H9 (cell line): ENCODE measurements at regions not wholly inside any gene's neighbourhood (a gene's known extent, or its start where the extent isn't known, plus 50 kb on each side); places are given as distances from the start of the nearest gene placed in this dataset.

Experiments used
- DNase-seq: peaks from one replicate; pipeline ENCODE4 v3.0.0-alpha.2; 2017
- H2AFZ ChIP-seq: one replicate; pipeline ENCODE4 v1.6.1; 2013; ENCODE audit warnings: mild to moderate bottlenecking, low read length, control low read depth, moderate library complexity
- H2AK5ac ChIP-seq: 2 replicates; pipeline ENCODE4 v1.6.1; 2013; ENCODE audit warnings: low read length, control low read depth, mixed read lengths; ENCODE audit not compliant: insufficient read length
- H2BK120ac ChIP-seq: one replicate; pipeline ENCODE4 v1.6.1; 2013; ENCODE audit warnings: low read depth, mild to moderate bottlenecking, low read length, control low read depth, inconsistent platforms; ENCODE audit not compliant: poor library complexity, severe bottlenecking
- H2BK12ac ChIP-seq: 2 replicates; pipeline ENCODE4 v1.6.1; 2013; ENCODE audit warnings: low read length, control low read depth, mixed read lengths, low read depth; ENCODE audit not compliant: insufficient read length
- H2BK15ac ChIP-seq: 2 replicates; pipeline ENCODE4 v1.6.1; 2013; ENCODE audit warnings: low read depth, low read length, control low read depth
- H2BK20ac ChIP-seq: one replicate; pipeline ENCODE4 v1.6.1; 2013; ENCODE audit warnings: low read depth, mild to moderate bottlenecking, low read length, control low read depth, inconsistent platforms; ENCODE audit not compliant: poor library complexity, severe bottlenecking
- H2BK5ac ChIP-seq: 2 replicates; pipeline ENCODE4 v1.6.1; 2013; ENCODE audit warnings: low read length, control low read depth, mixed read lengths; ENCODE audit not compliant: insufficient read length
- H3K14ac ChIP-seq: 2 replicates; pipeline ENCODE4 v1.6.1; 2013; ENCODE audit warnings: low read length, control low read depth; ENCODE audit not compliant: insufficient read depth
- H3K18ac ChIP-seq: 2 replicates; pipeline ENCODE4 v1.6.1; 2013; ENCODE audit warnings: low read depth, mild to moderate bottlenecking, mixed read lengths, low read length, control low read depth; ENCODE audit not compliant: insufficient read length
- H3K23ac ChIP-seq: 2 replicates; pipeline ENCODE4 v1.6.1; 2013; ENCODE audit warnings: low read length, control low read depth, mixed read lengths, low read depth; ENCODE audit not compliant: insufficient read length
- H3K23me2 ChIP-seq: 2 replicates; pipeline ENCODE4 v1.6.1; 2013; ENCODE audit warnings: low read depth, mild to moderate bottlenecking, mixed read lengths, low read length, control low read depth; ENCODE audit not compliant: insufficient read length, poor library complexity, severe bottlenecking
- H3K27ac ChIP-seq: 2 replicates; pipeline ENCODE4 v1.5.1; 2013; ENCODE audit warnings: low read length, control low read depth, mixed read lengths, low read depth; ENCODE audit not compliant: insufficient read length
- H3K27me3 ChIP-seq: 2 replicates; pipeline ENCODE4 v1.6.1; 2013; ENCODE audit warnings: low read length, control low read depth, inconsistent platforms; ENCODE audit not compliant: insufficient read depth
- H3K4ac ChIP-seq: 2 replicates; pipeline ENCODE4 v1.6.1; 2013; ENCODE audit warnings: low read depth, mild to moderate bottlenecking, control low read depth, inconsistent platforms, low read length, moderate library complexity
- H3K4me1 ChIP-seq: 2 replicates; pipeline ENCODE4 v1.6.1; 2013; ENCODE audit warnings: low read length, control low read depth, inconsistent platforms; ENCODE audit not compliant: insufficient read depth
- H3K4me2 ChIP-seq: 2 replicates; pipeline ENCODE4 v1.6.1; 2013; ENCODE audit warnings: low read length, control low read depth, mixed read lengths; ENCODE audit not compliant: insufficient read length, insufficient read depth
- H3K56ac ChIP-seq: 2 replicates; pipeline ENCODE4 v1.6.1; 2013; ENCODE audit warnings: low read depth, mild to moderate bottlenecking, mixed read lengths, low read length, control low read depth; ENCODE audit not compliant: insufficient read length
- H3K79me1 ChIP-seq: 2 replicates; pipeline ENCODE4 v1.6.1; 2013; ENCODE audit warnings: low read depth, mild to moderate bottlenecking, moderate library complexity, low read length, control low read depth, inconsistent platforms; ENCODE audit not compliant: insufficient read depth, poor library complexity, severe bottlenecking
- H3K79me2 ChIP-seq: 2 replicates; pipeline ENCODE4 v1.6.1; 2013; ENCODE audit warnings: low read length, control low read depth, inconsistent platforms; ENCODE audit not compliant: insufficient read depth
- H3K9ac ChIP-seq: 2 replicates; pipeline ENCODE4 v1.6.1; 2013; ENCODE audit warnings: low read length, control low read depth, mixed read lengths; ENCODE audit not compliant: insufficient read length; ENCODE audit errors: extremely low read depth
- H3K9me3 ChIP-seq: one replicate; pipeline ENCODE4 v1.6.1; 2013; ENCODE audit warnings: low read depth, low read length, inconsistent platforms; ENCODE audit not compliant: control insufficient read depth
- H3T11ph ChIP-seq: one replicate; pipeline ENCODE4 v1.6.1; 2013; ENCODE audit warnings: mild to moderate bottlenecking, low read length, control low read depth, inconsistent platforms
- H4K20me1 ChIP-seq: one replicate; pipeline ENCODE4 v1.6.1; 2013; ENCODE audit not compliant: control insufficient read depth, insufficient read length, insufficient read depth
- H4K5ac ChIP-seq: 2 replicates; pipeline ENCODE4 v1.6.1; 2013; ENCODE audit warnings: low read depth, mild to moderate bottlenecking, mixed read lengths, low read length, control low read depth; ENCODE audit not compliant: insufficient read length
- H4K8ac ChIP-seq: replicated peaks from 2 replicates; pipeline ENCODE4 v1.6.1; 2013; ENCODE audit warnings: low read length, control low read depth, mixed read lengths, low read depth; ENCODE audit not compliant: insufficient read length
- H4K91ac ChIP-seq: 2 replicates; pipeline ENCODE4 v1.6.1; 2013; ENCODE audit warnings: low read depth, mild to moderate bottlenecking, moderate library complexity, mixed read lengths, low read length, control low read depth; ENCODE audit not compliant: insufficient read length
- H3K27ac Mint-ChIP-seq, 3 experiments: 2 replicates in 2 of 3; 3 replicates in 1 of 3; pipeline ENCODE4 v1.8.0; 2020 to 2021; ENCODE audit warnings: mixed read lengths in 3 of 3, mild to moderate bottlenecking in 1 of 3, moderate library complexity in 1 of 3
- H3K27me3 Mint-ChIP-seq: 2 replicates; pipeline ENCODE4 v1.8.0; 2021; ENCODE audit warnings: low read depth, mild to moderate bottlenecking, moderate library complexity, mixed read lengths
- H3K36me3 Mint-ChIP-seq, 3 experiments: 2 replicates in 2 of 3; 3 replicates in 1 of 3; pipeline ENCODE4 v1.8.0; 2020 to 2021; ENCODE audit warnings: low read depth in 3 of 3, mixed read lengths in 3 of 3; ENCODE audit not compliant: insufficient read depth in 1 of 3
- H3K4me1 Mint-ChIP-seq, 2 experiments: 2 replicates each; pipeline ENCODE4 v1.8.0; 2020; ENCODE audit warnings: mixed read lengths in 2 of 2
- H3K4me3 Mint-ChIP-seq, 2 experiments: 2 replicates in 1 of 2; 3 replicates in 1 of 2; pipeline ENCODE4 v1.8.0; 2020 to 2021; ENCODE audit warnings: mild to moderate bottlenecking in 2 of 2, mixed read lengths in 2 of 2, moderate library complexity in 1 of 2
- H3K9me3 Mint-ChIP-seq, 2 experiments: 2 replicates in 1 of 2; 3 replicates in 1 of 2; pipeline ENCODE4 v1.8.0; 2020; ENCODE audit warnings: mild to moderate bottlenecking in 2 of 2, mixed read lengths in 2 of 2, moderate library complexity in 1 of 2
- CTCF ChIP-seq: fragments of 200-600 bp; sonication (generic); conservative IDR thresholded peaks from 3 replicates; pipeline ENCODE4 v1.8.0; 2021; ENCODE audit warnings: antibody characterized with exemption, mild to moderate bottlenecking
- WGBS: extraction: QIAGEN DNeasy Blood & Tissue Kit; methylation state at CpG from one replicate; pipeline ENCODE4 v1.1.7; 2013; ENCODE audit warnings: missing lambda C conversion rate, low lambda C conversion rate, mixed read lengths; ENCODE audit not compliant: insufficient read length; ENCODE audit errors: extremely low coverage; 5-methylcytosine and 5-hydroxymethylcytosine counted together

- H3K36me3 Mint-ChIP-seq: peaks cover 0 to 2% (median 0%) of the 10 kb centered on the region in 3 experiments; a peak in 2 of 7 replicates
- Histone ChIP-seq H3K56ac (no peak overlapping the region), H3K9ac (no peak overlapping the region), H3K18ac (no peak overlapping the region), H4K5ac (no peak overlapping the region), H2BK5ac (no peak overlapping the region), H3K14ac (no peak overlapping the region), H4K20me1 (no peaks in the 10 kb centered on the region), H3K27me3 (no peaks in the 10 kb centered on the region), H2BK15ac (no peak overlapping the region), H3K4ac (no peak overlapping the region), H2BK20ac (no peak overlapping the region), H3K23me2 (no peaks in the 10 kb centered on the region), H3K27ac (no peak overlapping the region), H3K4me2 (no peak overlapping the region), H2BK120ac (no peak overlapping the region), H3K79me1 (no peaks in the 10 kb centered on the region), H2AFZ (no peak overlapping the region), H4K91ac (no peak overlapping the region), H3K9me3 (no peaks in the 10 kb centered on the region), H3K4me1 (no peaks in the 10 kb centered on the region), H3K79me2 (no peaks in the 10 kb centered on the region), H2BK12ac (no peak overlapping the region), H3K23ac (no peak overlapping the region), H2AK5ac (no peak overlapping the region), H3T11ph (no peak overlapping the region), H4K8ac (no peak overlapping the region)
- peaks cover 2 to 3% of the 10 kb centered on the region in 2 experiments; a peak in 3 of 5 replicates for H3K9me3 Mint-ChIP-seq
- DNase-seq: no peak
- WGBS: no CpG with 5 or more reads among the region's 2 CpGs
- no peaks in the 10 kb centered on the region for H3K27me3 Mint-ChIP-seq
- H3K27ac Mint-ChIP-seq: no peak overlapping the region
- TF ChIP-seq CTCF: no peak
- no peak overlapping the region for H3K4me3 Mint-ChIP-seq
- H3K4me1 Mint-ChIP-seq: no peaks in the 10 kb centered on the region
These were observed 1211.8 kb upstream of the SLC39A10 start for GRCh38 chr2:194445226-194445625.
